ENCODE measurements at regions not wholly inside any gene's neighbourhood (a gene's known extent, or its start where the extent isn't known, plus 50 kb on each side); places are given as distances from the start of the nearest gene placed in this dataset.

DNA sequence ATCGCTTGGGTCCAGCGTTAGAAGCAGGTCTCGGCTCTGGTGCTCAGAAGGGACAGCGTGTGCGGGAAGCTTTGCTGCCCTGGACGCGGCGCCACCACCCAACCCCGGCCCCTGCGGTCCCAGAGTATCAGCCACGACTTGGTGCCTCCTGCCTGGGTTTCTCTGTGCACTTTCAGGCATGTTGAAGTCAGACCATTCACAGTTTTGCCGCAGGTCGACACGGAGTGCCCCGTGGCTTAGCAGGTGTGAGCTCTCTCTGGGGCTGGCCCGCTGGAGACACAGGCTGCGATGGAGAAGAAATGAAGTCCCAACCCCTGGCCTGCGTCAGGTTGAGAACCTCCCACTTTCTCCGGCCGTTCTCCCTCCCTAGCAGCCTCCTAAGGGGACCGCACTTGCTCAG is 494.5 kb downstream of the BRD1 start:
- DNase-seq, result no peak

DNA sequence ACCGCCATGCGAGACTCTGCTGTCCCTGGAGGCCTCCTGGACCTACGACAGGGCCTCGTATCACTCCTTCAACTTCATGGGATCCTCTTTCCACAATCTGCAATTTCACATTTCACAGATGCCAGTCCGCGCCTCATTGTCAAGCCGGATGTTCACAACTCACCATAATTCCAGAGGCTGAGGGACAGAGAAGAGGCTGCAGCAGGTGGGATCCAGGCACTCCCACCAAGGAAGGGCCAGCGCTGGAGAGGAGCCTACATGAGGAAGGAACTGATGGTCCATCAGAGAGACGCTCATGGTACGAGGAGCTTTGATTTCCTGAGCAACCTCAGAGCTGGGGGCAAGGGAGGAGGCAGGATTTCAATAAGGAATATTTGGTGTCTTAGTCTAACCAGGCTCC is 495.0 kb downstream of the BRD1 start:
- no peak for DNase-seq

- DNase-seq, result no peak
Measured at GRCh38 chr22:49331878-49332277, 495.8 kb downstream of the BRD1 start.

DNA sequence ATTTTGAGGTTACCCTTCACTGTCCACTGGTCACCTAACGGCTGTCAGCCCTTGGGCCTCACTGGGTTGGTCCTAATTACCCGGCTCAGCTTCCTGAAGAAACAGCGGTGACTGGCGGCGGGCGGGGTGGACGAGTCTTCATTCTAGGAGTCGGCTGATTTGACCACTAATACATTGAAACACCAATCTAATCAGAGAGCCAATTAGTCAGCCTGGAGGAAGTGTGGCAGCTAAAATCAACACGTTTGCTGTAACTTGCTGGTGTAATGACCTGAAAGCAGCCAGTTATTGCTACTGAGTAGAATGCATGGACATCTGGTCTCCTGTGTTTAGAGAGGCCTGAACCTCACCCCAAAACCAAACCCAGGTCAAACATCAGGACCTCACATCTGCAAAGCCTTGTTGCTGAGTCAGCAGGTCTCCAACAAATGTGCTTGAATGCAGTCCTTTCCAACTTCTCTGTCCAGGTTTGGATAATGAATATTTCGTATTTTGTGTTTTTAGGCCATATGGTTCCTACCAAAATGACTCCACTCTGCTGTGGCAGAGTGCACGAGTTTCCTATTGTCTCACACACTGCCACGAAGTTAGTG is 496.4 kb downstream of the BRD1 start:
- DNase-seq, result no peak

DNA sequence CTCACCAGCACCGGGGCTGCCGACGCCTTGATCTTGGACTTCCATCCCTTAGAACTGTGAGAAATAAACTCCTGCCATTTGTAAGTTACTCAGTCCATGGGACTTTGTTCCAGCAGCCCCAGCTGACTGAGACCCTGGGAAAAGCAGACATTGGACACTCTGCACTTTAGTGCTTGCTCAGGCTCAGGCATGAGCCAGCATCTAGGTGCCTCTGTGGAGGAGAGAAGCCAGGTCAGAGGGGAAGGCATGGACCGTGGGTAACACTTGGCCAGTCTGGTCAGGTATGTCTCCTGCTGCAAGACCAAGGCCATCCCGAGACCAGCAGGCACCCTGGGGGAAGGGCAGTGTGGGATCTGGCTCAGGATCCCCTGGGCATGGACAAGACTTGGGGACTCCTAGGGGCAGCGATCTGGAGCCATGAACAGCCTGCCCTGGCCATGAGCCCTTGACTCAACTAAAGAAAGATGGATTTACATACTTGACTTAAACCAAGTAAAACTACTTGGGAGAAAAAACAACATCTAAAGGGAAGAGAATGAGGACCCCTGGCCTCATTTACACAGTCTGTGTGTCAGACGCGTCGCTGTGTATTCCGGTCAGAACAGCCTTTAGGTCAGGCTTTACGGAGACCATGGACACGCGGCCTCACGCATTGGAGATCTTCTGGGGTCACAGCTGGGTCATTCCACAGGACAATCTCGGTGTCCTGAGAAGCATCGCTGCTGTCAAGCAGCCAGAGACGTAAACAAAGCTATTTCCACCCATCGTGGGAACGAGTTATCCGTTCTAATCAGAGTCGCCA is 497.1 kb downstream of the BRD1 start:
- no peak for DNase-seq

GRCh38 chr22:49329636-49330035 is 498.0 kb downstream of the BRD1 start:
- no peak for DNase-seq

DNA sequence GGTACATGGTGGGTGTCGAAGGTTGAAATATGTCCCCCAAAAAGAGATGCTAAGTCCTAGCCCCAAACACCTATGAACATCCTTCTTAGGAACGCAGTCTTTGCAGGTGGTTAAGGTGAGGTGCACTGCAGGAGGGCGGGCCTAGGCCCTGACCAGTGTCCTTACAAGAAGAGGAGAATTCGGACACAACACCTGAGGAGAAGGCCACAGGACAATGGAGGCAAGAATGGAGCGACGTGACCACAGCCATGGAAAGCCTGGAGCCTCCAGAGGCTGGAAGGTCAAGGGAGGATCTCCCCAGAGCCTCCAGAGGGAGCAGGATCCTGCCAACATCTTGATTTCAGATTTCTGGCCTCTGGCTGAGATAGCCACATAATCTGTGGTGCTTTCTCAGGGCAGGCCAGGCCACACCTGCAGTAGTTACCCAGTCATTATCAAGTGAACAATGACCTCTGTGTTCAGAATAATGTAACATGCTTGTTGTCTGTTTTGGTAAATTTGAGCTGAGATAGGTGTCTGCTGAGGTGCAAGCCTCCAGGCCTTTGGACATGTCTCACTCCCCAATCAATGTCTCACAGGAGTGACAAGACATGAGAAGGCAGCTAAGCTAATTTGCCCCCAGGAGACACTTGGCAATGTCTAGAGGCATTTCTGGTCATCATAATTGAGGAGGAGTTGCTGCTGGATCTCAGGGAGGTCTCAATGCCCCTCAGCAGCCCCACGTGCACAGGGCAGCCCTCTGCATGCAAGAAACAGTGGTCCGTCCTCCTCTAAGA is 498.9 kb downstream of the BRD1 start:
- DNase-seq, result no peak

DNA sequence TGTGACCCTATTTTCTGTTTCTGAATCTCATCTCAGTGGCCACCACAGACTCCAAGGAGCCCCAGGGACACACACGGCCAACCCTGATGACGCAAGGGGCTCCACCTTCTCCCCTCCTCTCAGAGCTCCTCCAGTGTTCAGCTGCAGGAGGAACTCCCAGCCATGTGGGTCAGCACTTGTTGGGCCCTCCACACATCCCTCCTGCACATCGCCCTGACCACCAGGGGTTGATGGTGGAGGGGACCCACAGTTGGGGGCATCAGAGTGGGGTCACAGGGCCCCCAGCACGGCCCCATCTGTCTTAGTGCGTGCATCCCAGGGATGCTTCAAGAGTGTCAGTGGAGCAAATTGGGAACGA is 499.6 kb downstream of the BRD1 start:
- no peak for DNase-seq

DNA sequence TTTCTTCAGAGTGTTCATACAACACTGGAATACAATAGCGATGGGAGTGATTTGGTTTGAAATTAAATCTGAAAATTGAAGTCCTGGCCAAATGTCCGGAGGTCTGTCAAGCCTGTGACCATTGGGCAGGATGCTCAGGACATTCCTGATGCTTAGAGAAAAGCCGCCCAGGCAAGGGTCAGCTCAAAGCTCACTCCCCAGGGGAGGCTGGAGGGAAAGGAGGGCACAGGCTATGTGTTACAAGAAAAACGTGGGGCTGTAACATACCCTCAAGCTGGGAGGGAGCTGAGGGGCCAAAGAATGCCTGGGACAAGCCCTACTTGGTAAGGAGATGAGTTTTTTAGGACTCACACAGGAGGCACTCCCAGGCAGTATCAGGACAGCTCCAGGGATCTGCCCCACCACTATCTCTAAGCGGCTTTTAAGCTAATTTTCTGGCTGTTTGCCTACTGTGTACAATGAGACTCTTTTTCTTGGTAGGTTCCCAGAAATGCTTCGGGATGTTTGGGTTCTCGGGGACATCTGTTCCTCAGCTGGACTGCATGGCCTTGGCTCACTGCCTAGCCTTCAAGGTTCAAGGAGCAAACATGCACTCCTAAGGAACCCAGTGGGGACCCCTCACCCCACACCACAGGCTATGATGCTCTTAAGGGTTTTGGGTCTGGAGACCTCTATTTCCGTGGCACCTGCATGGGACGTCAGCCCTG is 500.1 kb downstream of the BRD1 start:
- no peak for DNase-seq

DNA sequence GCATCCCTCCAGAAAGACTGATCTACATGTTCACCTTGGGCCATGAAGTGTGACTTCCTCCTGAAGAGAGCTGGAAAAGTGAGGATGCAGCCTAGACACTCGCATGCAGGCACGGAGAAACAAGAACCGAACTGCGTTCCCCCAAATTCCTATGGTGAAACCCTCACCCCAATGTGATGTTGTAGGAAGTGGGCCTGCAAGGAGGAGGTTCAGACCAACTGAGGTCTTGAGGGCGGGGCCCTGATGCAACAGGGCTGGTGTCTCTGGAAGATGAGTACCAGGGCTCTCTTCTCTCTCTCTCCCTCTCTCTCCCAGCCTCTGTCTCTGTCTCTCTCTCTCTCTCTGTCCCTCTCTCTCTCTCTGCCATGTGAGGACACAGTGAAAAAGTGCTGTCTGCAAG is 501.1 kb downstream of the BRD1 start:
- no peak for DNase-seq

GRCh38 chr22:49325531-49326395 is 501.9 kb downstream of the BRD1 start:
- no peak for DNase-seq

DNA sequence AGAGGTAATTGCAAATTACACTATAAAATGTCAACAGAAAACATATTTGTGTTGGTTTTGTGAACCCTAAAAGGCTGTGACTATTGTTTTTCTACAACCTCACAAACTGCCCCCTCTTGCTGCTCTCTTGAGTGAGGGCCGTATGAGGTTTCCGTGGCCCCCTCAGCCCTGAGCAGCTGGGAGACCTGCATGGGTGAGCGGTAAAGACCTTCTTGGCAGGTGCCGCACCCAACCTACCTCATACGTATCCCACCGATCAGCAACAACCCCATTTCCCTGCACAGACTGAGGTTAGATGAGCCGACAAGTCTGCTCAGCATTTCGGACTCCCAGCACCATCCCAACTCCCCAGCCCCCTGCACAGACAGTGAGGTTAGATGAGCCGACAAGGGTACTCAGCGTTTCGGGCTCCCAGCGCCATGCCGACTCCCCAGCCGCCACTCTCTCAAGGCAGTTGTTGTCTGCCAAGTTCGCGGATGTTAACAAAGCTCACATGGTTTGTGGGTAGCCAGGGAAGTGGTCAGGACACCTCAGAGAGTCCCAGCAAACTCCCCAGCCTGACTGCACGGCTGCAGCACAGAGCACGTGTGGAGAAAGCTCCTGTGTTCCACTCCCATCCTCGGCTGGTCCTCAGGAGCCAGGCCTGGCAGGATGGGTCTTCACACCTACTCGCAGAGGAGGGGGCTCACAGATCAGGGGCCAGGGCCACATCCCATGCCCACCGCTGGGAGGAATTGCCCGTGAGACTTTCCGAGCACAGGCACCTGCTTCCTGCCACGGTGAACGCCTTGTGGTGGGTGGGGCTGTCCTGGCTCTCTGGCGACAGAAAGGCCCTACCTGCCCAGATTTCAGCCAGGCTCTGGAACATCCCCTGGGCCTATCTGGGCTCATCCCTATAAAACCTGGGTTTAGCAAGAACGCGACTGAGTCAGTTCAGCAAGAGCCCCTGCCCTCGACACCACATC is 502.9 kb downstream of the BRD1 start:
- no peak for DNase-seq

- DNase-seq, result no peak
Measured at GRCh38 chr22:49323751-49324415, 503.8 kb downstream of the BRD1 start.

DNA sequence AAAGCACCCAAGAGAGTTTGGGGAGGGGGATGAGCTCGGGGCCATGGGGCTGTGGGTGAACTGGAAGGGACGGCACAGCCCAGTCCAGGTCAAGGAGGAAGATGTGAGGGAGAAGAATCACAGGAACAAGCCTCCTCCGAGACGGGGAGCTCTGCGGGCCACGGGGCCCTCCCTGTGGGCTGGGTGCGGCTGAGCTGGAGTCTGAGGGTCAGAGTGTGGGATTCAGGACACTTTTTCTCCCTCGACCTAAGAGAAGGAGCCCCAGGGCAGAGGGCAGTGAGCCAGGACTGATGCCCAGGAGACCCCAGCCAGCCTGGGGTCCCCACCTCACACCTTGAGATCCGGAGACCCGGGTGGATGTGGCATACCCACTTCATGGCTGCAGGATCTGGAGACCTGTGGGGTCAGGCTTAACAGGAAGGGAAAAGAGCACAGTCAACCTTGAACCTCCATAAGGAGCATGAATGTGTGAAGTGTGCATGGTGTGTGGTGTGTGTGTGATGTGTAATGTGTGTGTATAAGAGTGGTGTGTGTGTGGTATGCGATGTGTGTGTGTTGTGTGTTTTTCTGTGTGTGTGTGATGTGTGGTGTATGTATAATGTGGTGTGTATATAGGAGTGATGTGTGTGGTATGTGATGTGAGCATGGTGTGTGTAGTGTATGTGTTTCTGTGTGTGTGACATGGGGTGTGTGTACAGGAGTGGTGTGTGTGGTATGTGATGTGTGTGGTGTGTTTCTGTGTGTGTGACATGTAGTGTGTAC is 504.6 kb downstream of the BRD1 start:
- DNase-seq, result no peak

- DNase-seq, result no peak
Measured at GRCh38 chr22:49322231-49322630, 505.4 kb downstream of the BRD1 start.

- no peak for DNase-seq
Measured at GRCh38 chr22:49321477-49322055, 506.1 kb downstream of the BRD1 start.

GRCh38 chr22:49320714-49321476 is 506.8 kb downstream of the BRD1 start:
- no peak for DNase-seq

DNA sequence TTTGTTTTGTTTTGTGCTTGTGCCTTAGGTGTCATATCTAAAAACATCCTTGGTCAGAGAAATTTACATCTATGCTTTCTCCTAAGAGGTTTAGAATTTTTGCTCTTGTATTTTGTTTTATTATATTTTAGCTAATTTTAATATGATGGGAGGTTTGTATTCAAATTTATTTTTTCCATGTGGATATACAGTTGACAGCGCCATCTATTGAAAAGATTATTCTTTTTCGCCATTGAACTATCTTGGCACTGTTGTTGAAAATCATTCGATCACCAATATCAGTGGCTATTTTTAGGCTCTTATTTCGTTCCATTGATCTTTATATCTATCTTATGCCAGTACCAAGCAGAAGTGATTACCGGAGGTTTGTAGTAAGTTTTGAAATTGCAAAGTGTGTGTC is 510.3 kb downstream of the BRD1 start:
- no peak for DNase-seq

GRCh38 chr22:49312601-49313000 is 515.1 kb downstream of the BRD1 start:
- DNase-seq, result no peak

Measured in NCI-H187 (cell line).